ENCODE measurements at regions not wholly inside any gene's neighbourhood (a gene's known extent, or its start where the extent isn't known, plus 50 kb on each side); places are given as distances from the start of the nearest gene placed in this dataset.

DNA sequence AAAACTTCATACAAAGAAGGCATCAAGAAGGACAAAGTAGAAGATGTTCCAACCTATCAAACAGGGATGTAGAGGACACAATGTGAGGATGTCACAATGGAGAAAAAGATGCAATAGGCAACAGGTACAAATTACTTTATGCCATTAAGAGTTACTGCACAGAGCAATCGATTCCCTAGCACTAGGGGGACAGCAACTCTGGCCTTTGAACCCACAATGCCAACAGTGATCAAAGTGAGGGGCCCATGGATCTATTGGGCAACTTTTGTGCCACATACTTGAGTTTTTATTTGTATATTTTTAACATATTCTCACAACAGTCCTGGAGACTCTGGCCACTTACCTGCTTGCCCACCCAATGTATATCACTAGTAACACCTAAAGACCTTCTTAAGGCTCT is 220.2 kb downstream of the HNMT start:
- H3K27me3 ChIP-seq (replicated peaks; ENCODE audit: insufficient read depth, low read depth, low read length, poor library complexity) = no peaks in the 10 kb centered on the region
- ChIA-PET CTCF (no interaction called here), POLR2A (ENCODE audit: low non-redundant PET) (no interaction called here)
- no TSS peak for BruUV-seq (replicated peaks)
- no peak for TF ChIP-seq CTCF (conservative IDR thresholded peaks at IDR 0.05; ENCODE audit: low read depth, low read length)
- no peak for TF ChIP-seq EZH2 (IDR thresholded peaks at IDR 0.05; ENCODE audit: borderline replicate concordance, low read depth, low read length, poor library complexity, severe bottlenecking)
- DNase-seq (ENCODE audit: low spot score) = no peak
- H3K36me3 ChIP-seq (ENCODE audit: insufficient read depth, low read length, poor library complexity, severe bottlenecking) = no peaks in the 10 kb centered on the region
- H3K4me1 ChIP-seq (ENCODE audit: insufficient read depth, low read length, poor library complexity, severe bottlenecking) = no peaks in the 10 kb centered on the region
- H3K9me3 ChIP-seq (ENCODE audit: low read depth, low read length, poor library complexity, severe bottlenecking) = no peaks in the 10 kb centered on the region
- intact Hi-C loops (cut with micrococcal nuclease; ENCODE audit: unreplicated experiment) = no loop called here
- no peak overlapping the region for H3K4me3 ChIP-seq (ENCODE audit: low read depth, low read length, poor library complexity, severe bottlenecking)
- no peak overlapping the region for H3K27ac ChIP-seq (ENCODE audit: low read depth, low read length, poor library complexity, severe bottlenecking)

DNA sequence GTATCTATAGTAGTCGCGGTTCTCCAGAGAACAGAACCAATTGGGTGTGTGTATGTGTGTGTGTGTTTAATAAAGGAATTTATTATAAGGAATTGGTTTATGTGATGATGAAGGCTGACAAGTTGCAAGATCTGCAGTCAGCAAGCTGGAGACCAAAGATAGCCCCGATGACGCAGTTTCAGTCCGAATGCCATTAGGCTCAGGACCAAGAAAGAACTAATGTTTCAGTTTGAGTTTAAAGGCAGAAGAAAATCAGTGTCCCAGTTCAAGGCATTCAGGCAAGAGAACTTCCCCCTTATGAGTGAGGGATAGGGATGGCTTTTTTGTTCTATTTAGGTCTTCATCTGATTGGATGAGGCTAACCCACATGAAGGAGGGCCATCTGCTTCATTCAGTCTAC is 221.6 kb downstream of the HNMT start:
- ChIA-PET CTCF (no interaction called here), POLR2A (ENCODE audit: low non-redundant PET) (no interaction called here)
- no peak for DNase-seq (ENCODE audit: low spot score)
- Histone ChIP-seq H3K27ac (ENCODE audit: low read depth, low read length, poor library complexity, severe bottlenecking) (no peak overlapping the region), H3K4me1 (ENCODE audit: insufficient read depth, low read length, poor library complexity, severe bottlenecking) (no peaks in the 10 kb centered on the region), H3K4me3 (ENCODE audit: low read depth, low read length, poor library complexity, severe bottlenecking) (no peak overlapping the region), H3K9me3 (ENCODE audit: low read depth, low read length, poor library complexity, severe bottlenecking) (no peaks in the 10 kb centered on the region), H3K27me3 (replicated peaks; ENCODE audit: insufficient read depth, low read depth, low read length, poor library complexity) (no peaks in the 10 kb centered on the region), H3K36me3 (ENCODE audit: insufficient read depth, low read length, poor library complexity, severe bottlenecking) (no peaks in the 10 kb centered on the region)
- BruUV-seq (replicated peaks) = no TSS peak
- intact Hi-C loops (cut with micrococcal nuclease; ENCODE audit: unreplicated experiment) = no loop called here
- TF ChIP-seq CTCF (conservative IDR thresholded peaks at IDR 0.05; ENCODE audit: low read depth, low read length) = no peak
- TF ChIP-seq EZH2 (IDR thresholded peaks at IDR 0.05; ENCODE audit: borderline replicate concordance, low read depth, low read length, poor library complexity, severe bottlenecking) = no peak

DNA sequence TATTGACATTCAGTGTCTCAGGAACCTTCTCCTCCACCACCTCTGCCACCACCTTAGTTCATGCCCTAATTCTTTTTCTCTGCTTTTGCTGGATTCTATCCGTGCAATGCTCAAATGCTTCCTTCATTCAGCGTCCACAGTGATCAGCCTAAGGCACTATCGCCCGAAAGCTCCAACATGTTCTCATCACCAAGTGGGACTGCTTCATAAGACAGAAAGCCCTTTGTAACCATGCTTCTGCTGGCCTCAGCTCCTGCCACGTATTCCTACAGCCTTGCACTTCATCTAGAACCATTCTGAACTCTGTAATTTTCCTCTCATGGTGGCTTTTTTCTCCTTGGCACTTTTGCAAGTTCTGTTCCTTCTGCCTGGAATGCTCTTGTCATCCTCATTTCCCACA is 222.9 kb downstream of the HNMT start:
- TF ChIP-seq EZH2 (IDR thresholded peaks at IDR 0.05; ENCODE audit: borderline replicate concordance, low read depth, low read length, poor library complexity, severe bottlenecking) (no peak), CTCF (conservative IDR thresholded peaks at IDR 0.05; ENCODE audit: low read depth, low read length) (no peak)
- DNase-seq (ENCODE audit: low spot score) = no peak
- H3K9me3 ChIP-seq (ENCODE audit: low read depth, low read length, poor library complexity, severe bottlenecking) = no peaks in the 10 kb centered on the region
- H3K4me1 ChIP-seq (ENCODE audit: insufficient read depth, low read length, poor library complexity, severe bottlenecking) = no peaks in the 10 kb centered on the region
- intact Hi-C loops (cut with micrococcal nuclease; ENCODE audit: unreplicated experiment) = no loop called here
- no peak overlapping the region for H3K4me3 ChIP-seq (ENCODE audit: low read depth, low read length, poor library complexity, severe bottlenecking)
- no peaks in the 10 kb centered on the region for H3K36me3 ChIP-seq (ENCODE audit: insufficient read depth, low read length, poor library complexity, severe bottlenecking)
- no peaks in the 10 kb centered on the region for H3K27me3 ChIP-seq (replicated peaks; ENCODE audit: insufficient read depth, low read depth, low read length, poor library complexity)
- no peak overlapping the region for H3K27ac ChIP-seq (ENCODE audit: low read depth, low read length, poor library complexity, severe bottlenecking)
- POLR2A ChIA-PET (ENCODE audit: low non-redundant PET) = no interaction called here
- no TSS peak for BruUV-seq (replicated peaks)
- CTCF ChIA-PET = no interaction called here
